ENCODE measurements at regions not wholly inside any gene's neighbourhood (a gene's known extent, or its start where the extent isn't known, plus 50 kb on each side); places are given as distances from the start of the nearest gene placed in this dataset.

GRCh38 chr15:85897895-85898717, 103.4 kb upstream of the KLHL25 start:
- H3K27ac ChIP-seq: no peak overlapping the region
- H3K4me1 ChIP-seq: no peaks in the 10 kb centered on the region
- no peak for TF ChIP-seq CTCF (IDR thresholded peaks at IDR 0.05)
- TF ChIP-seq POLR2A (IDR thresholded peaks at IDR 0.05): no peak
- H3K9me3 ChIP-seq: no peaks in the 10 kb centered on the region
- intact Hi-C loops (cut with DNase I; ENCODE audit: low total_unique reads): no loop called here
- no peak for DNase-seq
- no peaks in the 10 kb centered on the region for H3K27me3 ChIP-seq
- no peaks in the 10 kb centered on the region for H3K36me3 ChIP-seq
- H3K4me3 ChIP-seq: no peak overlapping the region

GRCh38 chr15:85899927-85900326, 105.2 kb upstream of the KLHL25 start:
- no peaks in the 10 kb centered on the region for H3K27me3 ChIP-seq
- intact Hi-C loops (cut with DNase I; ENCODE audit: low total_unique reads): no loop called here
- H3K4me3 ChIP-seq: no peak overlapping the region
- H3K9me3 ChIP-seq: no peaks in the 10 kb centered on the region
- TF ChIP-seq CTCF (IDR thresholded peaks at IDR 0.05): no peak
- H3K4me1 ChIP-seq: no peaks in the 10 kb centered on the region
- peak in 1 of 2 donors; percentile 16 for DNase-seq
- no peak overlapping the region for H3K27ac ChIP-seq
- H3K36me3 ChIP-seq: no peaks in the 10 kb centered on the region

DNA sequence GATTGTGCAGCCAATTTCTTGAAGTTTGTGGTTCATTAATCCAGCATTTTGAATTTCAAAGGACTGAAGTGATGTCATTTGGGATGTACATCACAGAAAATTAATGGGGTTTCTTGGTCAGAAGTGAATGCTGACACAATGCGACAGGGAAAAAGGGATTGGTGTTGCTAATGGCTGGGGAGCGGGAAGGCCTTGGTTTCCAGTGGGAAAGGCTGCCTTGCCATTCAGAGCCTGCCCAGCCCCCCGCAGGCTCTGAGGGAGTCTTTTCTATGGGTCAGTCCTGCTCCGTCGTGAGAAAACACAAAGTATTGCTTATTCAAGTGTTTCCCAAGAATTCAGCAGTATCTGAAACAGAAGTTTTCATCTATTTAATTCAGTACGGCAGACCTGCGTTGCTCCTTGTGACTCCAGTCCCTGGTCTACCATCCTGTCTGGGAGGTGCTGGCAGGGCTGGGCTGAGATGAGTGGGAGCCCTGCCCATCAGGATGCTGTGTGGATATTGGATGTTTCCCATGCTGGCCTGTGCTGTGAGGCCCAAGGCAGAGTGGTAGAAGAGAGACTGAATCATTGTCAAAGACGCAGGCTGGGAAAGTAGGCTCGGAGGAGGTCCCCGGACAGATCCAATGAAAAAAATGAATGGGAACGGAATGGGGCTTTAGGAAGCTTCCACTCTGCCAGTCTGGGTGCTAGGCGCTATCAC, 111.2 kb upstream of the KLHL25 start:
- Histone ChIP-seq H3K36me3 (no peaks in the 10 kb centered on the region), H3K9me3 (no peaks in the 10 kb centered on the region), H3K4me3 (no peak overlapping the region), H3K27ac (no peak overlapping the region), H3K27me3 (no peaks in the 10 kb centered on the region), H3K4me1 (no peaks in the 10 kb centered on the region)
- DNase-seq: no peak
- TF ChIP-seq POLR2A (IDR thresholded peaks at IDR 0.05): no peak
- TF ChIP-seq CTCF (IDR thresholded peaks at IDR 0.05): no peak
- intact Hi-C loops (cut with DNase I; ENCODE audit: low total_unique reads): no loop called here

- no peak for DNase-seq
- Histone ChIP-seq H3K4me1 (no peaks in the 10 kb centered on the region), H3K4me3 (no peak overlapping the region), H3K27me3 (no peaks in the 10 kb centered on the region), H3K36me3 (no peaks in the 10 kb centered on the region), H3K27ac (no peak overlapping the region), H3K9me3 (no peaks in the 10 kb centered on the region)
- intact Hi-C loops (cut with DNase I; ENCODE audit: low total_unique reads): no loop called here
- TF ChIP-seq POLR2A (IDR thresholded peaks at IDR 0.05) (no peak), CTCF (IDR thresholded peaks at IDR 0.05) (no peak)
Measured at GRCh38 chr15:85906640-85907039, 111.9 kb upstream of the KLHL25 start.

DNA sequence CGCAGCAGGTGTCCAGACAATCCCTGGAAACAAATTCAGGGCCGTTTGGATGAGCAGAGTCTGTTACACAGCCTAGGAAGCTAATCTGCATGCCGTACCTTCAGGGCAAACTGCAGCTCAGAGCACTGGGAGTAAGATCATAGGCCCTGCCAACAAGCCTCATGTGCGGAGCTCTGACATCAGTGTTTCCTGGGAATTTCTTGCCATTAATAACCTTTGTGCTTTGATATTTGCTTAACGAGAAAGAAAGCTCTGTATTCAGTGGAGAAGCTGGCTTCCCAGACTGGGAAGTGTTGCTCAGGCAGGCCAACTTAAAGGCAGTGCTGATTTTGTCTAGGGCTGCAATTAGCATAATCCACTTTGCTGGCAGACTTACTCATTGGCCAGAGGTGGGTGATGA, 116.1 kb upstream of the KLHL25 start:
- H3K4me1 ChIP-seq: no peaks in the 10 kb centered on the region
- no peaks in the 10 kb centered on the region for H3K9me3 ChIP-seq
- TF ChIP-seq POLR2A (IDR thresholded peaks at IDR 0.05) (no peak), CTCF (IDR thresholded peaks at IDR 0.05) (no peak)
- no peak for DNase-seq
- no peak overlapping the region for H3K27ac ChIP-seq
- no peaks in the 10 kb centered on the region for H3K36me3 ChIP-seq
- H3K27me3 ChIP-seq: no peaks in the 10 kb centered on the region
- intact Hi-C loops (cut with DNase I; ENCODE audit: low total_unique reads): no loop called here
- no peak overlapping the region for H3K4me3 ChIP-seq

Measured in uterus (tissue), 3 donors.